Endodermal cell (in vitro differentiated cells): ENCODE measurements at regions not wholly inside any gene's neighbourhood (a gene's known extent, or its start where the extent isn't known, plus 50 kb on each side); places are given as distances from the start of the nearest gene placed in this dataset.

Experiments used
- DNase-seq: peaks from one replicate; pipeline ENCODE4 v3.0.0-alpha.2; 2017
- H3K27ac ChIP-seq: 2 replicates; pipeline ENCODE4 v1.5.1; 2013; ENCODE audit warnings: mild to moderate bottlenecking, low read depth, low read length, moderate library complexity
- H3K27me3 ChIP-seq: 2 replicates; pipeline ENCODE4 v1.6.1; 2013; ENCODE audit warnings: mild to moderate bottlenecking, low read length, moderate library complexity; ENCODE audit not compliant: insufficient read depth, control insufficient read depth, poor library complexity, severe bottlenecking
- H3K36me3 ChIP-seq: 2 replicates; pipeline ENCODE4 v1.7.0; 2013; ENCODE audit warnings: mild to moderate bottlenecking, low read length, moderate library complexity; ENCODE audit not compliant: control insufficient read depth, insufficient read depth
- H3K4me1 ChIP-seq: one replicate; pipeline ENCODE4 v1.7.0; 2013; ENCODE audit warnings: low read length; ENCODE audit not compliant: control insufficient read depth, insufficient read depth
- H3K4me3 ChIP-seq: 2 replicates; pipeline ENCODE4 v1.5.1; 2013; ENCODE audit warnings: mild to moderate bottlenecking, low read length, moderate library complexity
- H3K9ac ChIP-seq: 2 replicates; pipeline ENCODE4 v1.6.1; 2013; ENCODE audit warnings: mild to moderate bottlenecking, low read length, moderate library complexity; ENCODE audit not compliant: poor library complexity, severe bottlenecking; ENCODE audit errors: extremely low read depth
- H3K9me3 ChIP-seq: 2 replicates; pipeline ENCODE4 v1.6.1; 2013; ENCODE audit warnings: mild to moderate bottlenecking, low read length, moderate library complexity; ENCODE audit not compliant: control insufficient read depth
- H3K27ac Mint-ChIP-seq: 2 replicates; pipeline ENCODE4 v1.8.0; 2020; ENCODE audit warnings: mixed read lengths
- H3K27me3 Mint-ChIP-seq: 2 replicates; pipeline ENCODE4 v1.8.0; 2021; ENCODE audit warnings: mild to moderate bottlenecking, mixed read lengths; ENCODE audit not compliant: insufficient read depth
- H3K36me3 Mint-ChIP-seq: 2 replicates; pipeline ENCODE4 v1.8.0; 2020; ENCODE audit warnings: low read depth, mixed read lengths
- H3K4me1 Mint-ChIP-seq: 2 replicates; pipeline ENCODE4 v1.8.0; 2020; ENCODE audit warnings: mixed read lengths
- H3K4me3 Mint-ChIP-seq: 2 replicates; pipeline ENCODE4 v1.8.0; 2020; ENCODE audit warnings: mild to moderate bottlenecking, moderate library complexity, mixed read lengths
- H3K9me3 Mint-ChIP-seq: 2 replicates; pipeline ENCODE4 v1.8.0; 2020; ENCODE audit warnings: mild to moderate bottlenecking, mixed read lengths
- WGBS, 2 experiments: methylation state at CpG; one replicate each; pipeline versions ENCODE4 v1.1.5 to v1.1.7; 2013; ENCODE audit warnings: missing lambda C conversion rate in 2 of 2, mixed read lengths in 1 of 2; ENCODE audit not compliant: insufficient coverage in 1 of 2, insufficient read length in 1 of 2; 5-methylcytosine and 5-hydroxymethylcytosine counted together
- TF ChIP-seq, protein P1 (sequence below): fragments of 200-600 bp; sonication (generic); conservative IDR thresholded peaks from 2 replicates; pipeline ENCODE4 v1.5.0; 2021; ENCODE audit warnings: antibody characterized with exemption, mild to moderate bottlenecking

DNA sequence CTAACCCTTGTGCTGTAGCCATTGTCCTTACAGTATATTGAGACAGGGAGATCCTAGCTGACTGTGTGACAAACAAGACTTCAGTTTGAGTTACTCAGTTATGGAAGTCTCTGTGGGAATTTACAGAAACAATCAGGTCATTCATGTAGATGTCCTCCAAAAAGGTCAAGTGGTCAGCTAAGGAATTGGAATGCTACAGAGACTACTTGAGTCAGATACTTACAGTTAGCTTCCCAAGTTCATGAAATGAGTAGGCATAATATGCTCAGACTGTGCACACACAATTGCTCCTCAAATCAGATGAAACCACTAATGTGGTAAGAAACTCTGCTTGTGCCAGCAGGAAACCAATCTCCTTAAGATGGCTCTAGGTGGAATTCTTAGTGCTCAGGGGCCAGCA lies 985.7 kb downstream of the NSUN3 start:
- H3K36me3 ChIP-seq, result no peaks in the 10 kb centered on the region
- H3K9me3 Mint-ChIP-seq, result no peaks in the 10 kb centered on the region
- H3K36me3 Mint-ChIP-seq, result no peaks in the 10 kb centered on the region
- no peaks in the 10 kb centered on the region for H3K27me3 ChIP-seq
- H3K9me3 ChIP-seq, result no peaks in the 10 kb centered on the region
- H3K27ac ChIP-seq, result no peak overlapping the region
- no peak overlapping the region for H3K27ac Mint-ChIP-seq
- no peak for DNase-seq
- no peaks in the 10 kb centered on the region for H3K4me1 ChIP-seq
- peaks cover 2% of the 10 kb centered on the region for H3K4me1 Mint-ChIP-seq
- TF ChIP-seq, protein P1, sequence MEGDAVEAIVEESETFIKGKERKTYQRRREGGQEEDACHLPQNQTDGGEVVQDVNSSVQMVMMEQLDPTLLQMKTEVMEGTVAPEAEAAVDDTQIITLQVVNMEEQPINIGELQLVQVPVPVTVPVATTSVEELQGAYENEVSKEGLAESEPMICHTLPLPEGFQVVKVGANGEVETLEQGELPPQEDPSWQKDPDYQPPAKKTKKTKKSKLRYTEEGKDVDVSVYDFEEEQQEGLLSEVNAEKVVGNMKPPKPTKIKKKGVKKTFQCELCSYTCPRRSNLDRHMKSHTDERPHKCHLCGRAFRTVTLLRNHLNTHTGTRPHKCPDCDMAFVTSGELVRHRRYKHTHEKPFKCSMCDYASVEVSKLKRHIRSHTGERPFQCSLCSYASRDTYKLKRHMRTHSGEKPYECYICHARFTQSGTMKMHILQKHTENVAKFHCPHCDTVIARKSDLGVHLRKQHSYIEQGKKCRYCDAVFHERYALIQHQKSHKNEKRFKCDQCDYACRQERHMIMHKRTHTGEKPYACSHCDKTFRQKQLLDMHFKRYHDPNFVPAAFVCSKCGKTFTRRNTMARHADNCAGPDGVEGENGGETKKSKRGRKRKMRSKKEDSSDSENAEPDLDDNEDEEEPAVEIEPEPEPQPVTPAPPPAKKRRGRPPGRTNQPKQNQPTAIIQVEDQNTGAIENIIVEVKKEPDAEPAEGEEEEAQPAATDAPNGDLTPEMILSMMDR, result no peak
- H3K4me3 ChIP-seq, result no peak overlapping the region
- H3K27me3 Mint-ChIP-seq, result no peaks in the 10 kb centered on the region
- no peak overlapping the region for H3K4me3 Mint-ChIP-seq
- H3K9ac ChIP-seq, result no peak overlapping the region

GRCh38 chr3:95049841-95050240 lies 987.0 kb downstream of the NSUN3 start:
- Histone ChIP-seq H3K36me3 (no peaks in the 10 kb centered on the region), H3K27me3 (no peaks in the 10 kb centered on the region), H3K4me3 (no peak overlapping the region), H3K9ac (no peak overlapping the region), H3K4me1 (no peaks in the 10 kb centered on the region), H3K9me3 (no peaks in the 10 kb centered on the region), H3K27ac (no peak overlapping the region)
- peaks cover 2% of the 10 kb centered on the region for H3K4me1 Mint-ChIP-seq
- H3K9me3 Mint-ChIP-seq, result no peaks in the 10 kb centered on the region
- H3K36me3 Mint-ChIP-seq, result no peaks in the 10 kb centered on the region
- no peak overlapping the region for H3K4me3 Mint-ChIP-seq
- H3K27ac Mint-ChIP-seq, result no peak overlapping the region
- TF ChIP-seq, protein P1, result no peak
- DNase-seq, result no peak
- H3K27me3 Mint-ChIP-seq, result no peaks in the 10 kb centered on the region
- WGBS, 2 experiments, result 88 to 92% methylated on average over 1 of the region's 1 CpG

DNA sequence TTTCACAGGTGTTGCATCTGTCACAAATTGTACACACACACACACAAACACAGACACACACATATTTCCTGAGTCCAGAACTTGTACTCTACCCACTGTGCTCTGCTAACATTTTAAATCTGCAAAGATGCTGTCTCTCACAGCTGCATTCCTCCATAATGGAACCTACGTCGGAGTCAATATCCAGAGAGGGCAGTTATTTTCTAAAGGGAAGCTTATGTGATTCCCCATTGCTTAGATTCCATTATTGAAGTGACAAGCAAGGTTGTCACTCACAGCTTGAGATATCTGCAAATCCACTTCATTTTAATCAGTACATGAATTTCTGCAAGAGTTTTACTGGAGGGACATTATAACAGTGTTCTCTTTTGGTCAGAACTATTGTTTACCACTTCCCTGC lies 992.4 kb downstream of the NSUN3 start:
- H3K9ac ChIP-seq, result no peak overlapping the region
- no peak overlapping the region for H3K4me3 ChIP-seq
- no peak overlapping the region for H3K27ac ChIP-seq
- no peaks in the 10 kb centered on the region for H3K9me3 ChIP-seq
- Mint-ChIP-seq H3K9me3 (no peaks in the 10 kb centered on the region), H3K36me3 (no peaks in the 10 kb centered on the region), H3K4me3 (no peak overlapping the region), H3K4me1 (no peaks in the 10 kb centered on the region), H3K27me3 (no peaks in the 10 kb centered on the region), H3K27ac (no peak overlapping the region)
- H3K27me3 ChIP-seq, result no peaks in the 10 kb centered on the region
- H3K36me3 ChIP-seq, result no peaks in the 10 kb centered on the region
- TF ChIP-seq, protein P1, result no peak
- no peak for DNase-seq
- H3K4me1 ChIP-seq, result no peaks in the 10 kb centered on the region
- WGBS, 2 experiments, result 86 to 93% methylated on average over 2 of the region's 2 CpGs
